GM03348 (cell line): ENCODE measurements at regions not wholly inside any gene's neighbourhood (a gene's known extent, or its start where the extent isn't known, plus 50 kb on each side); places are given as distances from the start of the nearest gene placed in this dataset.
"Not testable (repeated sequence)": the region's sequence is repeated elsewhere in the genome, so short reads cannot be mapped to it uniquely, and the experiment has no call there.

Experiments
- DNase-seq: peaks from one replicate; pipeline ENCODE4 v3.0.0; 2012; ENCODE audit warnings: low spot score

GRCh38 chr6:125431971-125432370 is 130.2 kb upstream of the HDDC2 start:
- no peak for DNase-seq

GRCh38 chr6:125432963-125433362 is 131.2 kb upstream of the HDDC2 start:
- DNase-seq, result no peak

GRCh38 chr6:125434760-125435159 is 133.0 kb upstream of the HDDC2 start:
- no peak for DNase-seq

GRCh38 chr6:125439512-125439911 is 137.7 kb upstream of the HDDC2 start:
- DNase-seq, result no peak

GRCh38 chr6:125444006-125444923 is 142.5 kb upstream of the HDDC2 start:
- no peak for DNase-seq

GRCh38 chr6:125445054-125445453 is 143.3 kb upstream of the HDDC2 start:
- no peak for DNase-seq

GRCh38 chr6:125446011-125446410 is 144.2 kb upstream of the HDDC2 start:
- no peak for DNase-seq

- DNase-seq, result no peak
Measured at GRCh38 chr6:125451750-125452149, 150.0 kb upstream of the HDDC2 start.

- DNase-seq, result no peak
Measured at GRCh38 chr6:125453516-125453915, 151.7 kb upstream of the HDDC2 start.

GRCh38 chr6:125454351-125454750 is 152.6 kb upstream of the HDDC2 start:
- DNase-seq, result no peak

- not testable (repeated sequence) for DNase-seq
Measured at GRCh38 chr6:125458493-125458892, 156.7 kb upstream of the HDDC2 start.

GRCh38 chr6:125465332-125465731 is 163.6 kb upstream of the HDDC2 start:
- not testable (repeated sequence) for DNase-seq

- DNase-seq, result no peak
Measured at GRCh38 chr6:125469915-125470314, 168.1 kb upstream of the HDDC2 start.

- no peak for DNase-seq
Measured at GRCh38 chr6:125471667-125472066, 169.9 kb upstream of the HDDC2 start.

- DNase-seq, result no peak
Measured at GRCh38 chr6:125474061-125474460, 172.3 kb upstream of the HDDC2 start.

GRCh38 chr6:125477156-125477555 is 175.4 kb upstream of the HDDC2 start:
- no peak for DNase-seq

GRCh38 chr6:125477844-125478243 is 176.1 kb upstream of the HDDC2 start:
- DNase-seq, result no peak

GRCh38 chr6:125480146-125480545 is 178.4 kb upstream of the HDDC2 start:
- DNase-seq, result no peak

GRCh38 chr6:125480571-125480970 is 178.8 kb upstream of the HDDC2 start:
- no peak for DNase-seq

- DNase-seq, result no peak
Measured at GRCh38 chr6:125481056-125481455, 179.3 kb upstream of the HDDC2 start.

GRCh38 chr6:125485757-125486156 is 184.0 kb upstream of the HDDC2 start:
- DNase-seq, result no peak

- no peak for DNase-seq
Measured at GRCh38 chr6:125486881-125487280, 185.1 kb upstream of the HDDC2 start.

GRCh38 chr6:125489579-125490285 is 188.0 kb upstream of the HDDC2 start:
- no peak for DNase-seq
